Thymus (tissue), 11 donors: ENCODE measurements at regions not wholly inside any gene's neighbourhood (a gene's known extent, or its start where the extent isn't known, plus 50 kb on each side); places are given as distances from the start of the nearest gene placed in this dataset.

Experiments used
- DNase-seq, 9 donors: peaks; one replicate each; pipeline ENCODE4 v3.0.0-alpha.2; 2013; ENCODE audit warnings: low spot score in 9 of 9, low read depth in 6 of 9, missing footprints in 1 of 9
- H3K27ac ChIP-seq, 2 donors: one replicate each; pipeline ENCODE4 v1.5.1; 2013; ENCODE audit warnings: control low read depth in 1 of 2, low read depth in 1 of 2, low read length in 1 of 2, mild to moderate bottlenecking in 1 of 2, moderate library complexity in 1 of 2
- H3K27me3 ChIP-seq, 2 donors: one replicate each; pipeline ENCODE4 v1.5.1; 2013; ENCODE audit warnings: low read length in 1 of 2; ENCODE audit not compliant: control insufficient read depth in 2 of 2, insufficient read depth in 1 of 2
- H3K36me3 ChIP-seq, 2 donors: one replicate each; pipeline ENCODE4 v1.5.1; 2013; ENCODE audit warnings: low read length in 1 of 2, mild to moderate bottlenecking in 1 of 2, moderate library complexity in 1 of 2; ENCODE audit not compliant: control insufficient read depth in 2 of 2, insufficient read depth in 2 of 2
- H3K4me1 ChIP-seq, 2 donors: one replicate each; pipeline ENCODE4 v1.5.1; 2013; ENCODE audit warnings: low read length in 2 of 2; ENCODE audit not compliant: control insufficient read depth in 2 of 2, insufficient read depth in 2 of 2
- H3K4me3 ChIP-seq, 2 donors: one replicate each; pipeline ENCODE4 v1.5.1; 2013; ENCODE audit warnings: low read length in 2 of 2, control low read depth in 1 of 2, mild to moderate bottlenecking in 1 of 2
- H3K9me3 ChIP-seq, 2 donors: one replicate each; pipeline ENCODE4 v1.5.1; 2013; ENCODE audit warnings: low read length in 1 of 2, mild to moderate bottlenecking in 1 of 2; ENCODE audit not compliant: control insufficient read depth in 2 of 2, insufficient read depth in 1 of 2
- WGBS: extraction: QIAGEN DNeasy Blood & Tissue Kit; methylation state at CpG from one replicate; pipeline ENCODE4 v1.1.7; 2013; 5-methylcytosine and 5-hydroxymethylcytosine counted together
- donor health status: healthy.

GRCh38 chr20:39225978-39226377 lies 263.8 kb downstream of the DHX35 start:
- no peak for DNase-seq
- Histone ChIP-seq H3K36me3 (no peaks in the 10 kb centered on the region), H3K9me3 (no peaks in the 10 kb centered on the region), H3K4me1 (no peaks in the 10 kb centered on the region), H3K4me3 (no peak overlapping the region), H3K27ac (no peak overlapping the region), H3K27me3 (no peaks in the 10 kb centered on the region)
- 100% methylated on average over 1 of the region's 1 CpG for WGBS

- no peak overlapping the region for H3K27ac ChIP-seq
- whole genome bisulfite sequencing: 82% methylated on average over 5 of the region's 5 CpGs
- no peaks in the 10 kb centered on the region for H3K27me3 ChIP-seq
- no peaks in the 10 kb centered on the region for H3K9me3 ChIP-seq
- H3K4me1 ChIP-seq: no peaks in the 10 kb centered on the region
- no peak for DNase-seq
- H3K4me3 ChIP-seq: no peak overlapping the region
- H3K36me3 ChIP-seq: no peaks in the 10 kb centered on the region
Measured at GRCh38 chr20:39225536-39225935, 263.4 kb downstream of the DHX35 start.

GRCh38 chr20:39222101-39222500 lies 260.0 kb downstream of the DHX35 start:
- Histone ChIP-seq H3K27me3 (no peaks in the 10 kb centered on the region), H3K4me1 (no peaks in the 10 kb centered on the region)
- 63% methylated on average over 1 of the region's 1 CpG for WGBS

DNA sequence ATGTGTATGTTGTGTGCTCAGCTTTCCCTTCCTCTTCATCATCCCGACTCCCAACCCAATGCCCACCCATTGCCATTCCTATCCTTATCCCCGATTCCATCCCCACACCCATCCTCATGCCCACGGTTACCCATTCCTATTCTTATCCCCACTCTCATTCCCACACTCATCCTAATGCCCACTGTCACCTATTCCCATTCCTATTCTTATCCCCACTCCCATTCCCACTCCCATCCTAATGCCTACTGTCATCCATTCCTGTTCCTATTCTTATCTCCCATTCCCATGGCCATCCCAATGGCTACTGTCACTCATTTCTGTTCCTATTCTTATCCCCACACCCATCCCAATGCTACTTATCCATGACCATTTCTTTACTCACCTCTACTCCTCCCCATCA lies 254.1 kb downstream of the DHX35 start:
- no peaks in the 10 kb centered on the region for H3K4me1 ChIP-seq
- DNase-seq: no peak
- WGBS: 96% methylated on average over 3 of the region's 3 CpGs
- H3K27ac ChIP-seq: no peak overlapping the region
- no peaks in the 10 kb centered on the region for H3K27me3 ChIP-seq
- H3K9me3 ChIP-seq: no peaks in the 10 kb centered on the region
- H3K36me3 ChIP-seq: no peaks in the 10 kb centered on the region
- H3K4me3 ChIP-seq: no peak overlapping the region

More at GRCh38 chr20:39222101-39222500, 260.0 kb downstream of the DHX35 start:
- Histone ChIP-seq H3K36me3 (no peaks in the 10 kb centered on the region), H3K9me3 (no peaks in the 10 kb centered on the region), H3K27ac (no peak overlapping the region), H3K4me3 (no peak overlapping the region)
- DNase-seq: no peak

GRCh38 chr20:39214828-39215227 lies 252.7 kb downstream of the DHX35 start:
- WGBS: 69% methylated on average over 2 of the region's 2 CpGs
- H3K27ac ChIP-seq: no peak overlapping the region
- H3K9me3 ChIP-seq: no peaks in the 10 kb centered on the region
- H3K4me3 ChIP-seq: no peak overlapping the region
- H3K4me1 ChIP-seq: no peaks in the 10 kb centered on the region
- no peaks in the 10 kb centered on the region for H3K36me3 ChIP-seq
- DNase-seq: no peak
- no peaks in the 10 kb centered on the region for H3K27me3 ChIP-seq

GRCh38 chr20:39213476-39214145 lies 251.5 kb downstream of the DHX35 start:
- WGBS: 93% methylated on average over 3 of the region's 3 CpGs
- Histone ChIP-seq H3K4me3 (no peak overlapping the region), H3K27ac (no peak overlapping the region), H3K4me1 (no peaks in the 10 kb centered on the region), H3K27me3 (no peaks in the 10 kb centered on the region), H3K9me3 (no peaks in the 10 kb centered on the region), H3K36me3 (no peaks in the 10 kb centered on the region)
- DNase-seq: no peak

DNA sequence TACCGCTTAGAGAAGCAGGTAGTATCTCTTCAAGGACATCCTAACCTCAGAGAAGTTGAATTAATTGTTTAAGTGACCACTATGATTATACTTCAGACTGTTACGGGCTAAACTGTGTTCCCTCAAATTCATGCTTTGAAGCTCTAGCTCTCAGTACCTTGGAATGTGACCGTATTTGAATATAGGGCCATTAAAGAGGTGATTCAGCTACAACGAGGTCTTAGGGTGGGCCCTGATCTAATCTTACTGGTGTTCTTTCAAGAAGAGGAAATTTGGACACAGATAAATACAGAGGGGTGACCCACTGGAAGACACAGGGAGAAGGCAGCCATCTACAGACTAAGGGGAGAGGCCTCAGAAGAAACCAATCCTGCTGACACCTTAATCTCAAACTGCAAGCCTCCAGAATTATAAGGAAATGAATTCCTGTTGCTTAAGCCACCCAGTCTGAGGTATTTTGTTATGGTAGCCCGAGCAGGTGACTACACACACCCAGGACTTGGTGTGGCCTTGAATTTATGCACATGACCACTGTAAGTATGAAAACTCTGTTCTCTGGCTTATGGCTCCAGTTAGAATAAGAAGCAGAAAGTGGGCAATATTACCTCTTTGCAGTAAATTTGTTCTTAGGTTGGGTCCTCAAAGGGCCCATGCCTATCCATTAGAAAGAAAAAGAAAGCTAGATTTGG lies 249.1 kb downstream of the DHX35 start:
- Histone ChIP-seq H3K4me1 (no peaks in the 10 kb centered on the region), H3K9me3 (no peaks in the 10 kb centered on the region), H3K27ac (no peak overlapping the region), H3K4me3 (no peak overlapping the region), H3K27me3 (no peaks in the 10 kb centered on the region), H3K36me3 (no peaks in the 10 kb centered on the region)
- WGBS: 87% methylated on average over 5 of the region's 5 CpGs
- no peak for DNase-seq

GRCh38 chr20:39210341-39211036 lies 248.3 kb downstream of the DHX35 start:
- DNase-seq: no peak
- H3K27ac ChIP-seq: no peak overlapping the region
- H3K36me3 ChIP-seq: no peaks in the 10 kb centered on the region
- 85% methylated on average over 11 of the region's 11 CpGs for WGBS
- H3K4me3 ChIP-seq: no peak overlapping the region
- no peaks in the 10 kb centered on the region for H3K9me3 ChIP-seq
- H3K27me3 ChIP-seq: no peaks in the 10 kb centered on the region
- H3K4me1 ChIP-seq: no peaks in the 10 kb centered on the region

- 87% methylated on average over 4 of the region's 4 CpGs for WGBS
- no peak overlapping the region for H3K4me3 ChIP-seq
- H3K27ac ChIP-seq: no peak overlapping the region
- H3K4me1 ChIP-seq: no peaks in the 10 kb centered on the region
- peak in 1 of 9 donors; percentile 12 for DNase-seq
- no peaks in the 10 kb centered on the region for H3K9me3 ChIP-seq
- H3K36me3 ChIP-seq: no peaks in the 10 kb centered on the region
- no peaks in the 10 kb centered on the region for H3K27me3 ChIP-seq
Measured at GRCh38 chr20:39206899-39207564, 244.9 kb downstream of the DHX35 start.
